ENCODE measurements at regions not wholly inside any gene's neighbourhood (a gene's known extent, or its start where the extent isn't known, plus 50 kb on each side); places are given as distances from the start of the nearest gene placed in this dataset.
A peak's percentile ranks its signal among the peaks of the same experiment; 100 is the strongest.

GRCh38 chr10:130807096-130807495 lies 504.4 kb downstream of the TCERG1L start:
- no peak for DNase-seq

DNA sequence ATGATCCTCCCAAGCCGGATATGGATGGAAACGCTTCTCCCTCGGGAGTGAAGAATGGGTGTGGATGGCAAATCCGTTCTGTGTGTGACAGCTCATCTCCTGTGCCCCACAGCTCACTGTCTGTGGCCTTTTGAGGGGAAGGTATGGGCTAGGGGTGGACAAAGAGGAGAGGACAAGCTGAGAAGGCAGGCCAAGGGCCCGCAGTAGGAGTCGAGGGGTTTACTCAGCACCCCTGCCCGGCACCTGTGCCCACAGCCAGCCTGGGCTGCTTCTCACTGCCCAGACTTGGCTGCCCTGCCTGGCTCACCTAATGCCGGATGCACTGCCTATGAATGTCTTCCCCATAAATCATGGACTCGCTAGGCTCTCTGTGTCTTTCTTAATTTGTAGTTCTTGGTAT lies 503.8 kb downstream of the TCERG1L start:
- no peak for DNase-seq

DNA sequence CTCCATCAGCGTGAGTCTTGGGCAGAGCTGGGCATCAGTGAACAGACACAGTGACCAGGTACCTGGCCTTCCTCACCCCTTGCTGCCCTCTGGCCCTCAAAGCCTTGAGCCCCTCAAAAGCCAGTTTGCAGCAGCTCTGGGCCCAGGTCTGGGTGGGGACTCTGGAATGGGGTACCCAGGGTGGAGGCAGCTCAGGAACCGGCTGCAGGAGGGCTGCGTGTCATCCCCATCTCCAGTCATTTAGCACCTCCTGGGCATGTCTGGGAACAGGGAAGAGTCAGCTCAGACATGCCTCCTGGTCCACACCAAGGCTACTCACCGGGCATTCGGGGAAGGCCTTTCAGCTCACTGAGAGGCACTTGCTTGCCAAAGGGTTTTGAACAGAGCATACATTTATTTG lies 503.3 kb downstream of the TCERG1L start:
- DNase-seq = no peak

- DNase-seq = no peak
Measured at GRCh38 chr10:130808686-130809085, 502.8 kb downstream of the TCERG1L start.

- no peak for DNase-seq
Measured at GRCh38 chr10:130809181-130809580, 502.3 kb downstream of the TCERG1L start.

DNA sequence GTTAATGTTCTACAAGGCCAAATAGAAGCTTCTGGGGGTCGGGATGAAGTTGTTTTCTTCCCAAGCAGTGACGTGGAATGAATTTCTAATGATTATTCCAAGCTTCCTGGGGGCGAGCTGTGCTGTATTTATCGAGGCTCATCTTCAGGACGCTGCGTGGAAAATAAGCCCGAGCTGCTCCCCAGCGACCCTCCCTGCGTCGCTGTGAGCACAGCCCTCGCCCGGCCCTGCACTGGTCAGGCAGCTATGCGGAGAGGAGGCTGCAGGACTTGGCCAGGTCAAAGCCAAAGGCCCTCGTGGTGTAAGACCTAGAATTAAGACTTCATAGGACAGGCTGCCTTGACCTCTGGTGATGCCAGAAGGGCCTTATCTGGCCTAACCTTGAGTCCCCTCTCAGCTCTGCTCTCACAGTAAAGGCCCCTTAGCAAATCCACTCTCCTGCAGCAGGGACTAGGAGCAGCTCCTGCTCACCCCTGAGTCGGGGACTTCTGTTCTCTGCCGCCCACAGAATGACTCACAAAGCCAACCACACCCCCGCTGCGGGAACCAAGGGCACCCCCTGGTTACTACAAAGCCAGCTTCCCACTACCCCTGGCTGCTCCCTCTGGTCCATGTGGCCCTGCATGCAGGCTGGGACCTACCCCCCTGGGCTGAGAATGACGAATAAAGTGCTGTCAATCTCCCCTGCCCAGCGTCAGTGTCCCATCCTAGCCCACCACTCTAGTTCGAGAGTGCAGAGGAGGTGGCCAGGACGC lies 501.6 kb downstream of the TCERG1L start:
- peak; percentile 55 for DNase-seq

DNA sequence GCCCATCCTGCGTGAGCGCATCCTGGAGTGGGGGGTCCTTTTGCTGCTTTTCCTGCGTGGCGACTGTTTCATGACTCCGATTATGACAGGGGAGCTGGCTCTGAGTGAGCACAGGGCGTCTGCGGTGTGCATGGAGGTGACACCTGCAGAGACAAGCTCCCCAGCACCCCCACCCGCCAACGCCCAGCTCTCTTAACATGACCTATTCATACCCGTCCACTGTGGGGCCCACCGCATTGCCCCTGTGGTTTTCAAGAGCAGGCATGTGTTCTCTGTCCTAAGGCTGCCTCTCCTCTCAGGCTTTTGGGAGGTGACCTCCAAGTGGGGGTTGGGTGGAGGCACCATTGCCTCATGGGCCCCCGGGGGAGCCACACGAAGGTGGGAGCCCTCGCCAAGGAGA lies 500.7 kb downstream of the TCERG1L start:
- no peak for DNase-seq

- DNase-seq = no peak
Measured at GRCh38 chr10:130812381-130813148, 499.0 kb downstream of the TCERG1L start.

DNA sequence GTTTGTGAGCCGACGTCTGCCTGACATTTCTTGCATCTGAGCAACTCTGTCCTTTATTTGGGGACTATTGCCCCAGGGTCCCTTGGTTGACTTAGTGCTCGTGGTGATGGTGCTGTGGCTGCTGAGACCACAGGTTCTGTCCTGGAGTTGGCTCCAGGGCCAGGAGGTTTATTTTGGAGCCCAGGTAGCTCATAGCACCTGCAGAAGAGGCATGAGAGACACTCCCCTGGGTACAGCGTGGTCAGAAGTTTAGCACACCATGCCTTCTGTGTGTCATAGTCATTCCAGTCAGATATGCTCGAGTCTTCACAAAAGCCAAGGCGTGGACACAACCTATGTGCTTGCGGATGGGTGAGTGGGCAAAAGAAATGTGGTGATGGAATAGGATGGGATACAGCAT lies 496.9 kb downstream of the TCERG1L start:
- no peak for DNase-seq

GRCh38 chr10:130816116-130816901 lies 495.2 kb downstream of the TCERG1L start:
- DNase-seq = no peak

DNA sequence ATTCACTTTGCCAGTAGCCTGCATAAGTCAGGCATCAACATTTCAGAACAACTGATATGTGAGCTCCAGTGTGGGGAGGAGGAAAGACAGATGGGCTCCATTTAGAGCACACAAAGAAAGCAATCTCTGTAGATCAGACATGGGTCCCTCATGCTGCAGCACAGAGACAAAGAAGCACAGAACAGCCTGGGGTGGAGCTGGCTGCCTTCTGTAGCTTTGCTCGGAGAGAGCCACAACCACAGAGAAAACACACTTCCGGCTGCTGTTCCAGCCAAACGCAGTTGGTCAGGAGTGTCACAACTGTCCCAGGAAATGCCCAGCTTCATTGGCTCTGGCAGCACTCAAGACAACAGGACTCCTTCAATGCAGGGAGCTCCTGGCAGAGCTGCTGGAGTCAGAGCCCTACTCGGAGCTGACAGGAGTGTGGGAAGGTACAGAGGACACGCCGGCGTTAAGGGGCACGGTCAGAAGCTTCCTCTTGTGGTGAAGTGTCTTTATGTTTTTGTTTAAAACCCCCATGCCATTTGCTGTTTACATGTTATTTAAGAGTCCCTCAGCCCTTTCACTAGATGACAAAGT lies 494.4 kb downstream of the TCERG1L start:
- DNase-seq = no peak

DNA sequence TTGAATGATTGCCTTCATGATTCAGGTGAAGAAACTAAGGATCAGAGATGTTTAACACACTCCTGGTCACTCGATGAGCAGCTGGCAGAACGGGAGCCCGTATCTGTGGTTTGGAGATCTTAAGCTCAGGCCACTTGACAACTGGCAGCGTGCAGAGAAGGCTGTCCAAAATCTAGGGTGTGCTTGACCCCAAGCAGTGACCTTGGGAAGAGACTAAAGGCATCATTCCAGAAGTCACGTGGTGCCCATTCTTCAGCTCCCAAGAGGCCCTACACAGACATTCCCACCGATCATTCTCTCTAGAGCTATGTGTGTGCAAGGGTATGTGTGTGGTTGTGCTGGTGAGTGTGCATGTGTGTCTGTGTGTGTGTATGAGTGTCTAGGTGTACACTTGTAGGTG lies 493.8 kb downstream of the TCERG1L start:
- no peak for DNase-seq

- DNase-seq = no peak
Measured at GRCh38 chr10:130820880-130821482, 490.5 kb downstream of the TCERG1L start.

DNA sequence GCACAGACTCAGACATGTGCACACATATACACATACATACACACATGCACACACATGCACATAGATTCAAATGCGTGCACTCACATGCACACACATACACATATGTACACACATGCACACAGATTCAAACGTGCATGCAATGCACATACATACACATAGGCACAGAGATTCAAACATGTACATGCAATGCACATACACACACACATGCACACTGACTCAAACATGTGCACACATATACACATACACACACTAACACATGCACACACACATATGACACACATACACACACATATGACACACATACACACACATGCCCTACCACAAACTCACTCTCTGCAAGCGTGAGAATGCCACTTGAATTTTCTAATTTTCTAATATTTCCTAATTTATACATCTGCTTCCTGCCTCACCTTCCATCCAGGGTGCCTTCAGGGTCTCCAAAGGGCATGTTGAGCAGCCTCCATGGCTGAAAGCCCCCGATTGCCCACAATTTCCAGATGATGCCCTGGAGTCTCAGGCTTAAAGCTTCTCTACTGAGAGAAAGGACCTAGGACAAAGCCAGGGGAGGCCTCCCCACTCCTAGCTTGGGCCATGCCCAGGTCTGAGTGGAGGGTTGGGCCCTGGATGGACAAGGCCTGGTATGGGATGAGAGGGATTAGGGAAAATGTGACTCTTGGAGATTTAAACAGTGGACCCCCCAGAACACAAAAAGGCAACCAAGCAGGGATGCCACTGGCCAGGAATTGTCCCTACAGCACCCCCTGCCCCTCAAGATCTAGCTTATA lies 487.1 kb downstream of the TCERG1L start:
- no peak for DNase-seq

DNA sequence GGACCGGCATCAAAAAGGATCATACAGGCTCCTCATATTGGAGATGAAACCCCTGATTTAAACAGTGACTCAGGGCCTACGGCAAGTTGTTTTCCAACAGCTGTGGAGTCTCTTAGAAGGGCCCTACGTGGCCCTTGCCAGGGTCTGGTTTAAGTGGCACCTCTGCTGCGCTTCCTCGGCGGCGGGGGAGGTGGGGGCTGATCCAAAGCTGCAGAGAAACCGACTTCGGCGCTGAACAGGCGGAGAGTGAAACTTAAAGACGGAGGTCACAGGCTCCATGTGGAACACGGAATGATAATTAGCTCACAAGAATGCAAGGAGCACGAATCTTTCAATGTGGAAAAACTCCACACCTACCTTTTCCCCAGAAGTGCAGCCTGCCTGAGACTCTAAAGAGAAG lies 477.9 kb downstream of the TCERG1L start:
- DNase-seq = no peak

DNA sequence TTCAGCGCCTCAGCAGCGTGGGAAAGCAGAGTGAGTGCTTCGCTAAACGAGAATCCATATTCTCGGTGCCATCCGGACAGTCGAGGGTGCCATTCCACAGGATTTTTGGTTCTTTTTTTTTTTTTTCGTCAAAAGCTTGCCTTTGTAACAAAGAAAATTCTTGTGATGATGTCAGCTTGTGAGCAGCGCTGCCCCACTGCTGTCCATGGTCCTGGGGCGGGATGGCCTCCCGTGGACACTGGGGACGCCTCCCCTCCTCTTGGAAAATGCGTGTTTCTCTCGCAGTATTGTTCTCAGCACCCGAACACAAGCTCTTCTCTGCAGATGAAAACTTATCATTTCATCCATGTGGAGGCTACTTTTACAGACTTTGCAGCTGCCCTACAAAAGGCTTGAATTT lies 477.4 kb downstream of the TCERG1L start:
- no peak for DNase-seq

DNA sequence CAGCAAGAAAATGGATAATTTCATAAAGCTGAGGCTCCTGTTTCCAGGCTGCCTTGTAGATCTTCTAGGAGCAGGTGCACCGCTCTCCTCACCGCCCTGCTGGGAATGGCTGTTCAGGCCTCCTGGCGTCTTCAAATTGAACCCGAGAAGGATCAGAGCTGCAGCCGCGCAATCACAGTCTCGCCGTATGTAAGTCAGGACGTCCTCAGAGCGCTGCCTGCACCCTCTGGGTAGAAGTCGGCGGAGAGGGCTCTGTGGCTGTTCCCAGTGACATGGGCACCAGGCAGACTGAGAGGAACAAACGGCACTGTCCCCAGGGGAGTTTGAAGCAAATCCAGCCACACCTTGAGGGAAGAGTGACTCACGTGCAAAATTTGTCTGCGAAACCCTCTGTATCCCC lies 476.9 kb downstream of the TCERG1L start:
- DNase-seq = no peak

- DNase-seq = no peak
Measured at GRCh38 chr10:130835068-130835467, 476.5 kb downstream of the TCERG1L start.

- DNase-seq = no peak
Measured at GRCh38 chr10:130836344-130836743, 475.2 kb downstream of the TCERG1L start.

DNA sequence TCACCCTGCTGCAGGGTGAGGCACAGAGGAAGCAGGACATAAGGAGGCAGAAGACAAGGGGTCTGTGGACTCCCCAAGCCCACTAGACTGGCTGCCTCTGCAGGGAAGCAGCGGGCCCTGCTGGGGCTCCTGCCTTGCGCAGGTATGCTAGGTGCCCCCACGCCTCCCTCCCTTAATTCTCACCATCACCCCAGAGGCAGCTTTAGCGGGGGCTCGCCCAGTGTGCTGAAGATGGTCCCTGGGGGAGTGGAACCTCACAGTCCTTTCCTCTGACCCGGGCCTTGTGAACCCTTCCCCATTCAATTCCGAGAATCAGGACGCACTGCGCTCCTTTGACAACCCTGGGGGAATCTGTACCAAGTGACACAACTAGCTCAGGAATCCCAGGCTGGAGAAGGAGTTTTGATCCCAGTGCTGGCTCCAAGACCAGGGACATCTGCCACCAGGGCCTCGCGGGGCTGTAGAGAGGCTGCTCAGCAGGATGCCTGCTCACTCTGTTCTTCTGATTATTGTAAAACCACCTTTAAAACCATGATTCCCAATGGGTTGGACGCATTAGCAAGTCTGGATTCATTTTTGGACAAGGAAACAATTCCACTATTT lies 468.4 kb downstream of the TCERG1L start:
- no peak for DNase-seq

- DNase-seq = no peak
Measured at GRCh38 chr10:130844310-130844709, 467.2 kb downstream of the TCERG1L start.

- no peak for DNase-seq
Measured at GRCh38 chr10:130847170-130847569, 464.4 kb downstream of the TCERG1L start.

All from retina (tissue), 1 donor.